Osteoblast (primary cell): ENCODE measurements at regions not wholly inside any gene's neighbourhood (a gene's known extent, or its start where the extent isn't known, plus 50 kb on each side); places are given as distances from the start of the nearest gene placed in this dataset.
"Not testable (repeated sequence)": the region's sequence is repeated elsewhere in the genome, so short reads cannot be mapped to it uniquely, and the experiment has no call there.

Experiments used
- DNase-seq: peaks from one replicate; pipeline ENCODE4 v3.0.0; 2011; ENCODE audit warnings: low spot score, mixed read lengths; ENCODE audit not compliant: insufficient read length; ENCODE audit errors: missing footprints
- H2AFZ ChIP-seq: 2 replicates; pipeline ENCODE4 v1.6.0; 2011; ENCODE audit warnings: mild to moderate bottlenecking, low read length
- H3K27ac ChIP-seq: 2 replicates; pipeline ENCODE4 v1.5.1; 2011; ENCODE audit warnings: mild to moderate bottlenecking, low read depth, low read length, moderate library complexity
- H3K27me3 ChIP-seq: 2 replicates; pipeline ENCODE4 v1.6.0; 2012; ENCODE audit warnings: mild to moderate bottlenecking, control low read depth, inconsistent platforms, low read length, moderate library complexity; ENCODE audit not compliant: insufficient read depth
- H3K36me3 ChIP-seq: 2 replicates; pipeline ENCODE4 v1.5.1; 2011; ENCODE audit warnings: mild to moderate bottlenecking, low read length, control low read depth, moderate library complexity; ENCODE audit not compliant: insufficient read depth
- H3K4me1 ChIP-seq: 2 replicates; pipeline ENCODE4 v1.5.1; 2011; ENCODE audit warnings: mild to moderate bottlenecking, low read length, control low read depth, moderate library complexity; ENCODE audit not compliant: insufficient read depth
- H3K4me2 ChIP-seq: 2 replicates; pipeline ENCODE4 v1.6.0; 2011; ENCODE audit warnings: mild to moderate bottlenecking, low read length; ENCODE audit not compliant: insufficient read depth
- H3K4me3 ChIP-seq: fragments of 200-600 bp; sonication (generic); 3 replicates; pipeline ENCODE4 v1.5.1; 2012; ENCODE audit warnings: mild to moderate bottlenecking, low read length, inconsistent platforms; ENCODE audit not compliant: insufficient read depth
- H3K79me2 ChIP-seq: 2 replicates; pipeline ENCODE4 v1.6.0; 2012; ENCODE audit warnings: mild to moderate bottlenecking, low read length, control low read depth, inconsistent platforms; ENCODE audit not compliant: insufficient read depth
- H3K9me3 ChIP-seq: 2 replicates; pipeline ENCODE4 v1.5.1; 2011; ENCODE audit warnings: low read depth, low read length, control low read depth
- H4K20me1 ChIP-seq: 2 replicates; pipeline ENCODE4 v1.6.0; 2012; ENCODE audit warnings: mild to moderate bottlenecking, low read length, control low read depth; ENCODE audit not compliant: insufficient read depth

DNA sequence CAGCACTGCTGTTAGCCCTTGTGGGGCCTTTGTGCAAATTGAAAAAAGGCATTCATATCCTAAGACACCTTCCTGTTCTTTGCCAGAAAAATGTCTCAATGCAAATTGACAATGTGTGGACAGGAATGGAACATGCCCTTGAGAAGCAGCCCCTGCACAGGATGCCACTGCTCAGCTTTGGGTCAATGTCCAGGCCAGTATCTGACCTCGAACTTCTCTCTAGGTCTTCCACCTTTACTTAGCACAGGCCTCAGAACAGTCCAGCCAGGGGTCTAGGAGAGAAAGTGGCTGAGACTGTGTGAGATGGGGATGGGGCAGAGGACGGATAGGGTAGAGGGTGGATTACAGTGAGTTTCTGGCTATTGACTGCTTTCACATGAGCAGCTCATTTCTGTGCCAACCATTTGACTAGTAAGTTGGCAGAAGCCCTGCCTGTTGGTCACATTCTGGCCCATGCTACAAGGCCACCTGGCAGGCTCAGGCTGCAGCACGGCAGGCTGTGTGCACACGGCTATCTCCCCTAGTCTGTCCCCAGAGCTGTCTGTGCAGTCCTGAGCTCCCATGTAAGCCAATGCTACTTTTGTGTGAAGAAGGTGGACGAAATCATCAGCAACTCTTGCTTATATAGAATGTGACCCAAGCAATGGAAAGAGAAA is 254.5 kb upstream of the PLGLB1 start:
- not testable (repeated sequence) for H2AFZ ChIP-seq, H3K4me1 ChIP-seq, H3K4me3 ChIP-seq, H3K36me3 ChIP-seq, H3K4me2 ChIP-seq, H3K27ac ChIP-seq, DNase-seq, H3K27me3 ChIP-seq, H4K20me1 ChIP-seq, H3K79me2 ChIP-seq, H3K9me3 ChIP-seq

DNA sequence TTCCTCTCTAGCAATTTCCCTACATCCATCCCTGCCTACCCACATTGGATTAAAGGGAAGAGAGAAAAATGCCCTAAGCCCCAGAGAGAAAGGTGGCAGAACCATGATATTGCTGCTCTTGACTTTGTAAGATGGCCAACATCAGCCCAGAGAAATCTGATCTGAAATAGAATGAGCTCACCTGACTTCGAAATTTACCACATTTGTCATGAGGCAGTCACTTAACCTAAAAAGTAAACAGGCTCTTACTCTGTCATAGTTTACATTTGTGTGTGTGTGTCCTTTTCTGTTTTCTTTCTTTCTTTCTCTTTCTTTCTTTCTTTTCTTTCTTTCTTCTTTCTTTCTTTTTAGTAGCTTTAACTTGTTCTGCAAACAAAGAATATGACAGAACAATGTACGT is 255.0 kb upstream of the PLGLB1 start:
- not testable (repeated sequence) for DNase-seq, H4K20me1 ChIP-seq

GRCh38 chr2:87277734-87278133 is 256.1 kb upstream of the PLGLB1 start:
- not testable (repeated sequence) for H3K27ac ChIP-seq, H4K20me1 ChIP-seq, H2AFZ ChIP-seq, H3K4me3 ChIP-seq, H3K4me1 ChIP-seq, DNase-seq, H3K9me3 ChIP-seq, H3K36me3 ChIP-seq, H3K79me2 ChIP-seq, H3K27me3 ChIP-seq, H3K4me2 ChIP-seq

More for the DNA sequence above, 255.0 kb upstream of the PLGLB1 start:
- H3K4me3 ChIP-seq, H3K36me3 ChIP-seq, H3K27ac ChIP-seq, H3K9me3 ChIP-seq, H3K27me3 ChIP-seq, H3K79me2 ChIP-seq, H2AFZ ChIP-seq, H3K4me2 ChIP-seq, H3K4me1 ChIP-seq: not testable (repeated sequence)

- H3K4me3 ChIP-seq, H4K20me1 ChIP-seq, H3K27ac ChIP-seq, H2AFZ ChIP-seq, H3K9me3 ChIP-seq, H3K79me2 ChIP-seq, H3K4me2 ChIP-seq, H3K27me3 ChIP-seq, H3K36me3 ChIP-seq, DNase-seq, H3K4me1 ChIP-seq: not testable (repeated sequence)
These were observed 259.1 kb upstream of the PLGLB1 start for GRCh38 chr2:87280596-87281355.

- not testable (repeated sequence) for H3K27ac ChIP-seq, H4K20me1 ChIP-seq, DNase-seq, H3K9me3 ChIP-seq, H3K4me3 ChIP-seq, H3K4me2 ChIP-seq, H3K79me2 ChIP-seq, H3K36me3 ChIP-seq, H3K4me1 ChIP-seq, H3K27me3 ChIP-seq, H2AFZ ChIP-seq
These were observed 262.3 kb upstream of the PLGLB1 start for GRCh38 chr2:87283735-87284470.

- H3K9me3 ChIP-seq, H3K36me3 ChIP-seq, DNase-seq, H4K20me1 ChIP-seq, H3K27ac ChIP-seq, H3K4me2 ChIP-seq, H3K27me3 ChIP-seq, H2AFZ ChIP-seq, H3K79me2 ChIP-seq, H3K4me1 ChIP-seq, H3K4me3 ChIP-seq: not testable (repeated sequence)
These were observed 262.8 kb upstream of the PLGLB1 start for GRCh38 chr2:87284471-87284772.

DNA sequence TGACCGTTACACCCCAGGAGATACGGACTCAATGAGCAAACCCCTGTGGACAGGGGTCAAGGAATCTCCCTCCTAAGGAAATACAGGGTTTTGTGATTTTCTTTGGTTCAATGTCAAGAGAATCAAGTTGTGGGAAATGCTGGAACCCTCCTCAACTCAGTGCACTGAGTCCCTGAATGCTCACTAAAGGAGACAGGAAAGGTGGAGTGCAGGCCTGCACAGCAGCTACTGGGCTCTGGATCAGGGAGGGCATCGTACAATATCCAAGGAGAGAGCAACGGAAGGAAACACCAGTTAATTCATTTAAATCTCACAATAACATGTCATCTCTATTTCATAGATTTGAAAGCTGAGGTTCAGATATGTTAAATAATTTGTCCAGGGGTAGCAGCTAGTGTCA is 263.5 kb upstream of the PLGLB1 start:
- H2AFZ ChIP-seq, DNase-seq, H3K9me3 ChIP-seq, H3K4me2 ChIP-seq, H3K4me1 ChIP-seq, H4K20me1 ChIP-seq, H3K27ac ChIP-seq, H3K27me3 ChIP-seq, H3K79me2 ChIP-seq, H3K4me3 ChIP-seq, H3K36me3 ChIP-seq: not testable (repeated sequence)

DNA sequence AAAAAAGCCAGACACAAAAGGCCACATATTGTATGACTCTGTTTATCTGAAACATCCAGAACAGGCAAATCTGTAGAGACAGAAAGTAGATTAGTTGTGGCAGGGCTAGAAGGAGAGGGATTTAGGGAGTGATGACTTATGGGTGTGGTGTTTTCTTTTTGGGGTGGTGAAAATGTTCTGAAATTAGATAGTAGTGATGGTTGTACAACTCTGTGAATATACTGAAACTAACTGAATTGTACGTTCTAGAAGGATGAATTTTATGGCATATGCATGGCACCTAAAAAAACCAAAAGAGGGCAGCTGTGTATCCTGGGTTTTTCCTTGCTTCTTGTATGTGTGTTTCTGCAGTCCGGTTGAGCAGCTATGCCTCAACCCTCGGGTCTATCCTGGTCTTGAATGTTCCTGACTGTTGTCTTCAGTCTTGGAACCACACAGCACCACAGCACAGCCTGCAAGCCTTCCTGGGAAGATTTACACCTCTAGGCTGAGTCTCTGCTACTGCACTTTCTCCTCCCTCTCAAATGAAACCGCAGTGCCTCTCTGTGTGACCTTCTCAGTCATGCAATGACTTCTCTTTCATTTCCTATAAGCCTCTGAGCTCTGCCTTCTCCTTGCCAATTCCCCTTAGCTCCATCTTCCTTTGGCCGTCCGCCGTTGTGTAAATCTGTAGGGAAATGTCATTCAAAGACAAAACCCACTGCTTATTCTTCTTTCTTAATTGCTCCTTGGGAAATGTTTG is 269.1 kb upstream of the PLGLB1 start:
- H3K4me3 ChIP-seq, H4K20me1 ChIP-seq, H3K4me1 ChIP-seq, H3K27ac ChIP-seq, DNase-seq, H2AFZ ChIP-seq, H3K79me2 ChIP-seq, H3K36me3 ChIP-seq, H3K9me3 ChIP-seq, H3K27me3 ChIP-seq: not testable (repeated sequence)
- peak overlapping the region; percentile 39 for H3K4me2 ChIP-seq
